Mesodermal cell (in vitro differentiated cells): ENCODE measurements at regions not wholly inside any gene's neighbourhood (a gene's known extent, or its start where the extent isn't known, plus 50 kb on each side); places are given as distances from the start of the nearest gene placed in this dataset.
"Not testable (repeated sequence)": the region's sequence is repeated elsewhere in the genome, so short reads cannot be mapped to it uniquely, and the experiment has no call there.

Experiments used
- H3K27ac ChIP-seq: 2 replicates; pipeline ENCODE4 v1.7.0; 2013; ENCODE audit warnings: mild to moderate bottlenecking, low read depth, low read length, moderate library complexity; ENCODE audit not compliant: severe bottlenecking
- H3K36me3 ChIP-seq: 2 replicates; pipeline ENCODE4 v1.7.1; 2013; ENCODE audit warnings: mild to moderate bottlenecking, low read length, moderate library complexity; ENCODE audit not compliant: control insufficient read depth, insufficient read depth
- H3K4me1 ChIP-seq: one replicate; pipeline ENCODE4 v1.7.1; 2013; ENCODE audit warnings: mild to moderate bottlenecking, low read length; ENCODE audit not compliant: insufficient read depth, control insufficient read depth, poor library complexity, severe bottlenecking
- H3K4me3 ChIP-seq: 2 replicates; pipeline ENCODE4 v1.7.0; 2013; ENCODE audit warnings: low read length, control low read depth, mild to moderate bottlenecking; ENCODE audit not compliant: insufficient read depth, poor library complexity, severe bottlenecking; ENCODE audit errors: extremely low read depth
- H3K9me3 ChIP-seq: 2 replicates; pipeline ENCODE4 v1.7.1; 2013; ENCODE audit warnings: mild to moderate bottlenecking, low read length, moderate library complexity; ENCODE audit not compliant: control insufficient read depth
- WGBS, 2 experiments: methylation state at CpG; one replicate each; pipeline ENCODE4 v1.1.5; 2013; ENCODE audit warnings: missing lambda C conversion rate in 2 of 2; ENCODE audit not compliant: insufficient coverage in 2 of 2; 5-methylcytosine and 5-hydroxymethylcytosine counted together

DNA sequence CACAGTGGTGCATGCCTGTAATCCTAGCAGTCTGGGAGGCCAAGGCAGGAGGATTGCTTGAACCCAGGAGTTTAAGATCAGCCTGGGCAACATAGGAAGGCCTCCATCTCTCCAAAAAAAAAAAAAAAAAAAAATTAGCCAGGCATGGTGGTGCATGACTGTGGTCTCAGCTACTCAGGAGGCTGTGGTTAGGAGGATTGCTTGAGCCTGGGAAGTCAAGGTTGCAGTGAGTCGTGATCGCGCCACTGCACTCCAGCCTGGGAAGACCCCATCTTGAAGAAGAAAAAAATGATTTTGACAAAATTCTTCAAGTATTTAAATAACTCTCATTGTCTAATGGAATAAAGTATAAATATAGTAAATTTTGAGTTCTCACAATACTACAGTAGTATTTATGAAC lies 219.2 kb upstream of the SSTR1 start:
- Histone ChIP-seq H3K36me3 (no peaks in the 10 kb centered on the region), H3K4me1 (no peaks in the 10 kb centered on the region), H3K27ac (no peak overlapping the region), H3K9me3 (no peaks in the 10 kb centered on the region), H3K4me3 (no peak overlapping the region)
- 63 to 100% methylated on average over 2 of the region's 3 CpGs for WGBS, 2 experiments

DNA sequence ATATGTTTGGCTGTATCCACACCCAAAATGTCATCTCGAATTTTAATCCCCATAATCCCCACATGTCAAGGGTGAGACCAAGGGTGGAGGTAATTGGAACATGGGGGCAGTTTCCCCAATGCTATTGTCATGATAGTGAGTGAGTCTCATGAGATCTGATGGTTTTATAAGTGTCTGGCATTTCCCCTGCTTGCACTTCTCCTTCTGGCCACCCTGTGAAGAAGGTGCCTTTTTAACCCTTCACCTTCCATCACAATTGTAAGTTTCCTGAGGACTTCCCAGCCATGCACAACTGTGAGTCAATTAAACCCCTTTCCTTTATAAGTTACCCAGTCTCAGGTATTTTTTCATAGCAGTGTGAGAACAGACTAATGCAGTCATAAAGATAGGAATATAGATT lies 216.7 kb upstream of the SSTR1 start:
- WGBS, 2 experiments, result no CpG with 5 or more reads among the region's 1 CpG
- Histone ChIP-seq H3K27ac (no peak overlapping the region), H3K4me3 (no peak overlapping the region), H3K4me1 (no peaks in the 10 kb centered on the region), H3K9me3 (no peaks in the 10 kb centered on the region), H3K36me3 (no peaks in the 10 kb centered on the region)

DNA sequence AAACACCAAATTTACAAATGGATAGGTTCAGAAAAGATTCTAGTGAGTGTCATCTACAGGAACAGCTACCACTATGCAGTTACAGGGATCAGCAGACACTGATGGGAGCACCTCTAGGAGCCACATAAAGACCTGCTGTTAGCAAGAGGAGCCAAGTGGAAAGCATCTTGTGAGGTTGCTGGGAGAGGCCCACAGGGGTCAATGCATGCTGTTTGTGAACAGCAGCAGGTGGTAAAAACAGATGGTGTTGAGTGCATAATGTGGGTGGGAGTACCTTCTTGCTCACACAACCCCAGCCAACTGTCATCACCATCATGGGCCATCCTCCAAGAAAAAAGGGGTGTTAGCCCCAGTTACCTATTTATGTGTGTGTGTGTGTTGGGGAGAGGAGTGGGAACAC lies 215.2 kb upstream of the SSTR1 start:
- Histone ChIP-seq H3K27ac (no peak overlapping the region), H3K4me1 (no peaks in the 10 kb centered on the region), H3K36me3 (no peaks in the 10 kb centered on the region), H3K9me3 (no peaks in the 10 kb centered on the region), H3K4me3 (no peak overlapping the region)

DNA sequence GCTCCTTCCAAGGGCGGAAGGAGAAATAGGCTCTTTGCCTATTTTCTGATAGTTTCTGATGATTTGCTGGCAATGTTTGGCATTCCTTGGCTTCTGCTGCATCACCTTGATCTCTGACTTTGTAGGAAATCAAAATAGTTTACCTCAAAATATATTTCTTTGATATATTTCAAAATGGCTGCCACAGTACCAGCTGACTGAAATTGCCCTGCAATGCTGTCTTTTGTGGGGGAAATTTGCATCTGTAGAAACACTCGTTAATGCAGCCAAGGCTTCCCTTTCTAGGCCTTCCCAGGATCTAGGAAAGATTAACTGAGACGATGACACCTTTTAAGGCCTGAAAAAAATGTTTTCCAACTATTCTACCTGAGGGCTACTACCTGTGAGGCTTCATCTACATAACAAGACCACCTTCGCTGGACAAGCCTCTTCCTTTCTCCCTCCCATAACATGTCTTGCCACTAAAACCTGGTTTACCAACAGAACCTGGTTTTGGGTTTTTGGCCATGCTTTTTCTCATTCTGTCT lies 212.8 kb upstream of the SSTR1 start:
- 80 to 81% methylated on average over 3 of the region's 4 CpGs for WGBS, 2 experiments
- Histone ChIP-seq H3K27ac (no peak overlapping the region), H3K36me3 (no peaks in the 10 kb centered on the region), H3K4me3 (no peak overlapping the region), H3K9me3 (no peaks in the 10 kb centered on the region), H3K4me1 (no peaks in the 10 kb centered on the region)

DNA sequence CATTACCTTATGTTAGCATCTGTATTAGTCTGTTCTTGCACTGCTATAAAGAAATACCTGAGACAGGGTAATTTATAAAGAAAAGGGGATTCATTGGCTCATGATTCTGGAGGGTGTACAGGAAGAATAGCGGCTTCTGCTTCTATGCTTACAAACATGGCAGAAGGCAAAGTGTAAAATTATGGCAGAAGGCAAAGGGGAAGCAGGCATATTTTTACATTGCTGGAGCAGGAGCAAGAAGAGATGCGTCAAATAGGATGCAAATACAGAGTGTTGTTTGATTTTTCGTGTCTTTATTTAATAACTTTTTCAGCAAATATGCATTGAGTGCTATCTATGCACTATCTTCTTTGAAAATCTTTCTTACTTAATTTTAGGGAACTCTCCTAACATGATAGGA lies 210.7 kb upstream of the SSTR1 start:
- Histone ChIP-seq H3K36me3 (no peaks in the 10 kb centered on the region), H3K9me3 (no peaks in the 10 kb centered on the region), H3K4me3 (no peak overlapping the region), H3K27ac (no peak overlapping the region), H3K4me1 (no peaks in the 10 kb centered on the region)
- 88 to 89% methylated on average over 1 of the region's 3 CpGs for WGBS, 2 experiments

DNA sequence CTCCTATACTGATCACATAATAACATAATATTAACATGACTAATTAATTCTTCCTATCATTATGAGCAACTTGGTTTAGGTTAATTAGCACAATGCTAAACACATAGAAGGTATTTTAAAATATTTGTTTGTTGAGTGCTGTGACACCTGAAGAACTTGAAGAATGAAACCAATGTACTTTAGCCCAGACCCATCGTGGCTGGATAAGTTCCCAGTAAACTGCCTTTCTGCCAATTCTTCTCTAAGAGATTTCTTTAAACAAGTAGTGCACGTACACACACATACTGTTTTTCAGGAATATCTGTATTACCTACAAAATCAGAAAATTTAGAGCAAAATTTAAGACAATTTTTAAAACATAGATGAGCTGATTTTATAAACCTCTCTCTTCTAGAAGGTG lies 207.4 kb upstream of the SSTR1 start:
- Histone ChIP-seq H3K9me3 (no peaks in the 10 kb centered on the region), H3K27ac (no peak overlapping the region), H3K4me1 (no peaks in the 10 kb centered on the region), H3K36me3 (no peaks in the 10 kb centered on the region), H3K4me3 (no peak overlapping the region)
- 100% methylated on average over 1 of the region's 2 CpGs; no CpG with 5 or more reads in 1 of the 2 experiments for whole genome bisulfite sequencing, 2 experiments

DNA sequence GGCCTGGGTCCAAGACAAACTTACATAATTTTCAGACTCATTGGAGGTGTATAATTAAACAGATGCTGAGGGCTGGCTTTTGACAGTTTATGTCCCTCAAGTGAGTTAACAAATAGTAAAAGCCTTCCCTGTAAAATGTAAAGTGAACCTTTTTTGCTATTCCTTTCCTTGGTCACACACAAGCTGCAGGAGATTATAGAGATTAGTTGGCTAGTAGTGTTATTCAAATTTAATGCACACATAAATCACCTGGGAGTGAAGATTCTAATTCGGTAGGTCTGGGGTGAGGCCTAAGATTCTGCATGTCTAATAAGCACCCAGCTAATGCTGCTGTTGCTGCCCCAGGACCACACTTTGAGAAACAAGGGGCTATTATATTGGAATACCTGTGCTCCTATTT lies 206.2 kb upstream of the SSTR1 start:
- Histone ChIP-seq H3K36me3 (no peaks in the 10 kb centered on the region), H3K4me1 (no peaks in the 10 kb centered on the region), H3K27ac (no peak overlapping the region), H3K4me3 (no peak overlapping the region), H3K9me3 (no peaks in the 10 kb centered on the region)
- 67% methylated on average over 1 of the region's 1 CpG; no CpG with 5 or more reads in 1 of the 2 experiments for WGBS, 2 experiments

DNA sequence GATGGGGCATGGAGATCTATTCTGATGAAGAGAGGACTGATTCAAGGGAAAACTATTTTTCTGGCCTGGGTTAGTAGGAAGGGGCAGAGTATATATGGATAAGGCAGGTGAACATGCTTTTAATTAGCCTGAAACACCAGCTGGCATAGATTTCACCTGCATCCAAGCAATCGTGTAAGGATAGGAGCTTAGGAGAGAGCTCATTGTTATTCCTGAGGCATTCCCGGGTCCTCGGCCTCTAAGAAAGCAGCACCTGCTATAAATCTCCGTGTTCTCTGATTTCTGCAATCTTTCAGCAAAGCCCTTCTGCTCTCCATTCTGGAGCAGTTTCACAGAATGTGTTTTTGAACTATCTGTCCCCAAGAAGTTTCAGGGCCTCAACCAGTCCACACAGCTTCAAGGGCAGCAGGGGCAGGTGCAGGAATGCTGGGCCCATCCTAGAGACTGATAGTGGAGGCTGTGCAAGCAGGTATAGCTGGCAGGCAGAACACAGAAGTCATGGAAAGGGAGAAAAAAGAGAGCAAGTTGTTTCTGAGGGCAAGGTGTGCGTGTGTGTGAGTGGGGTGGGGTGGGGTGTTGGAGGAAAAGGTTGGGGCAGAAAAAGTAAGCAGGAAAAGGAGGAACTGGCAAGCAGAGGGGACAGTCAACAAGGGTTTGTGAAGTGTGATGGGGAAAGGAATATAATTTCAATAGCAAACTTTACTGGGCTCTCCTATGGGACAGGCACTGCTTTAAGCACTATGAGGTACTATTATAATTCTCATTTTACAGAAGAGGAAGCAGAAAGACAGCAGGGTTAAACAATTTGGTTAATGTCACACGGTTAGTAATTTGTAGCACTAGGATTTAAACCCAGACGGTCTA lies 203.7 kb upstream of the SSTR1 start:
- 65 to 74% methylated on average over 5 of the region's 7 CpGs for WGBS, 2 experiments
- no peak overlapping the region for H3K4me3 ChIP-seq
- no peaks in the 10 kb centered on the region for H3K9me3 ChIP-seq
- no peaks in the 10 kb centered on the region for H3K4me1 ChIP-seq
- no peak overlapping the region for H3K27ac ChIP-seq
- H3K36me3 ChIP-seq, result no peaks in the 10 kb centered on the region

DNA sequence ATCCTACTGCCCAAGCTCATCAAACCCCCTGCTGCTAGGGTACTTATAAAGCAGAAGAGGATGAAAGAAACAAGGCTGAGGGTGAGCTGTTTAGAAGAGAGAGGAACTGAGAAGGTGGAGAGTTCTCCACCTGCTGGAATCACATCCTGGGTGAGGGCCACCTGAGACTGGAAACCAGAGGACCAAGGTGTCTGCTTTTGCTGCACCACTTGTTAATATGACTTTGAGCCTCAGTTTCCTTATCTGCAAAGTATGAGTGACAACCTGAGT lies 203.2 kb upstream of the SSTR1 start:
- no peak overlapping the region for H3K27ac ChIP-seq
- H3K9me3 ChIP-seq, result no peaks in the 10 kb centered on the region
- no peak overlapping the region for H3K4me3 ChIP-seq
- no peaks in the 10 kb centered on the region for H3K36me3 ChIP-seq
- H3K4me1 ChIP-seq, result no peaks in the 10 kb centered on the region

DNA sequence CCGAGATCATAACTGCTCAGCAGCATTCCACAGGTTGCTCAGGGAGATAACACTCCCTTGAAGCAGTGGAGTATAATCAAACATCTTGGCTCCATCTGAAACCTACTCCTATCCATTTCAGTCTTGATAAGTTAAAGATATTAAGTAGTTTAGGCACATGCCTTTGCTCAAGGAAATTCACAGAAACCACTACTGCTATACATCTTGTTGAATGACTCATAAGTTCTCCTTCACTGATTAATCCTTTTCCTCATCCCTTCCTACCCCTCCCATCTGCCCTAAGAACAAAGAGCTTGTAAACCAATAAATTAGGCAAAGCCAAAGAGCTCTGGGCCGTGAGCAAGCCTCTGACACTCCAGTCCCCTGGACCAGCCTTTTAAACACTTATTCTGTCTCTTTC lies 196.5 kb upstream of the SSTR1 start:
- not testable (repeated sequence) for H3K27ac ChIP-seq, H3K4me1 ChIP-seq, H3K4me3 ChIP-seq, H3K36me3 ChIP-seq
- WGBS, 2 experiments, result 100% methylated on average over 1 of the region's 2 CpGs; no CpG with 5 or more reads in 1 of the 2 experiments
- H3K9me3 ChIP-seq, result peaks cover 20% of the 10 kb centered on the region

DNA sequence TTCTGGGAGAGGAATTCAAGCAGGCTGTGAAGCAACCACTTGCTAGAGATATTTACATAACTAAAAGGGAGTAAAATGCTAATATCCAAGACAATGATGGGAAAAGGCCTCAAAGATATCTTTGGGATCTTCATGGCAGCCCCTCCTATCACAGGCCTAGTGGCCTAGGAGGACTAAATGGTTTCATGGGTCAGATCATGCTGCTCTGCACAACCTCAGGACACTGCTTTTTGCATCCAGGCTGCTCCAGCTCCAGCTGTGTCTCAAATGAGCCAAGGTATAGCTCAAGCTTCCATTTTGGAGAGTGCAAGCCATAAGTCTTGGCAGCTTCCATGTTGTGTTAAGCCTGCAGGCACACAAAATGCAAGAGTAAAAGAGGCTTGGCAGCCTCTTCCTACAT lies 195.6 kb upstream of the SSTR1 start:
- H3K27ac ChIP-seq, result no peak overlapping the region
- H3K9me3 ChIP-seq, result peaks cover 20% of the 10 kb centered on the region
- no peak overlapping the region for H3K4me3 ChIP-seq
- H3K36me3 ChIP-seq, result no peaks in the 10 kb centered on the region
- H3K4me1 ChIP-seq, result no peaks in the 10 kb centered on the region
